ENCODE measurements at regions not wholly inside any gene's neighbourhood (a gene's known extent, or its start where the extent isn't known, plus 50 kb on each side); places are given as distances from the start of the nearest gene placed in this dataset.

- Mint-ChIP-seq H3K9me3 (peaks cover 1% of the 10 kb centered on the region in 2 donors), H3K4me1 (ENCODE audit: low read depth) (no peaks in the 10 kb centered on the region), H3K36me3 (ENCODE audit: insufficient read depth in 2 of 2) (no peaks in the 10 kb centered on the region), H3K4me3 (no peak overlapping the region), H3K27me3 (ENCODE audit: low read depth) (no peaks in the 10 kb centered on the region), H3K27ac (no peak overlapping the region)
- DNase-seq (no peak), ATAC-seq (replicated peaks in 1 of 2) (no peak)
Measured at GRCh38 chr14:101109981-101110728, 206.6 kb upstream of the RTL1 start.

GRCh38 chr14:101110729-101111619, 207.5 kb upstream of the RTL1 start:
- DNase-seq, result no peak
- Mint-ChIP-seq H3K4me1 (ENCODE audit: low read depth) (no peaks in the 10 kb centered on the region), H3K27ac (no peak overlapping the region), H3K36me3 (ENCODE audit: insufficient read depth in 2 of 2) (no peaks in the 10 kb centered on the region), H3K9me3 (peaks cover 1% of the 10 kb centered on the region in 2 donors), H3K4me3 (no peak overlapping the region), H3K27me3 (ENCODE audit: low read depth) (no peaks in the 10 kb centered on the region)
- ATAC-seq (replicated peaks in 1 of 2), result no peak

GRCh38 chr14:101111620-101112290, 208.2 kb upstream of the RTL1 start:
- no peak for ATAC-seq (replicated peaks in 1 of 2)
- H3K27ac Mint-ChIP-seq, result no peak overlapping the region
- H3K36me3 Mint-ChIP-seq (ENCODE audit: insufficient read depth in 2 of 2), result no peaks in the 10 kb centered on the region
- no peaks in the 10 kb centered on the region for H3K4me1 Mint-ChIP-seq (ENCODE audit: low read depth)
- no peak overlapping the region for H3K4me3 Mint-ChIP-seq
- H3K27me3 Mint-ChIP-seq (ENCODE audit: low read depth), result no peaks in the 10 kb centered on the region
- peaks cover 0 to under 1% of the 10 kb centered on the region in 2 donors for H3K9me3 Mint-ChIP-seq
- no peak for DNase-seq

GRCh38 chr14:101112351-101113107, 209.0 kb upstream of the RTL1 start:
- Mint-ChIP-seq H3K9me3 (no peaks in the 10 kb centered on the region), H3K27me3 (ENCODE audit: low read depth) (peaks cover 2% of the 10 kb centered on the region), H3K36me3 (ENCODE audit: insufficient read depth in 2 of 2) (no peaks in the 10 kb centered on the region), H3K27ac (no peak overlapping the region), H3K4me1 (ENCODE audit: low read depth) (no peaks in the 10 kb centered on the region), H3K4me3 (no peak overlapping the region)
- DNase-seq (no peak), ATAC-seq (replicated peaks in 1 of 2) (no peak)

- Mint-ChIP-seq H3K36me3 (ENCODE audit: insufficient read depth in 2 of 2) (no peaks in the 10 kb centered on the region), H3K9me3 (no peaks in the 10 kb centered on the region), H3K4me1 (ENCODE audit: low read depth) (no peaks in the 10 kb centered on the region), H3K4me3 (no peak overlapping the region), H3K27ac (no peak overlapping the region), H3K27me3 (ENCODE audit: low read depth) (peaks cover 5% of the 10 kb centered on the region)
- DNase-seq, result no peak
- no peak for ATAC-seq (replicated peaks in 1 of 2)
Measured at GRCh38 chr14:101113108-101113612, 209.6 kb upstream of the RTL1 start.

GRCh38 chr14:101113835-101114725, 210.6 kb upstream of the RTL1 start:
- peaks cover 2% of the 10 kb centered on the region for H3K4me1 Mint-ChIP-seq (ENCODE audit: low read depth)
- H3K36me3 Mint-ChIP-seq (ENCODE audit: insufficient read depth in 2 of 2), result no peaks in the 10 kb centered on the region
- no peak for DNase-seq
- no peak overlapping the region for H3K4me3 Mint-ChIP-seq
- ATAC-seq (replicated peaks in 1 of 2), result no peak
- H3K27me3 Mint-ChIP-seq (ENCODE audit: low read depth), result peaks cover 8% of the 10 kb centered on the region
- no peaks in the 10 kb centered on the region for H3K9me3 Mint-ChIP-seq
- H3K27ac Mint-ChIP-seq, result no peak overlapping the region

- ATAC-seq (replicated peaks in 1 of 2), result no peak
- peaks cover 6% of the 10 kb centered on the region for H3K4me1 Mint-ChIP-seq (ENCODE audit: low read depth)
- no peak overlapping the region for H3K27ac Mint-ChIP-seq
- no peaks in the 10 kb centered on the region for H3K36me3 Mint-ChIP-seq (ENCODE audit: insufficient read depth in 2 of 2)
- no peak for DNase-seq
- no peak overlapping the region for H3K4me3 Mint-ChIP-seq
- H3K27me3 Mint-ChIP-seq (ENCODE audit: low read depth), result peaks cover 11% of the 10 kb centered on the region
- H3K9me3 Mint-ChIP-seq, result no peaks in the 10 kb centered on the region
Measured at GRCh38 chr14:101114726-101115515, 211.4 kb upstream of the RTL1 start.

- no peak for DNase-seq
- ATAC-seq (replicated peaks in 1 of 2), result no peak
- Mint-ChIP-seq H3K9me3 (no peaks in the 10 kb centered on the region), H3K27ac (no peak overlapping the region), H3K27me3 (ENCODE audit: low read depth) (peaks cover 11% of the 10 kb centered on the region), H3K4me1 (ENCODE audit: low read depth) (peaks cover 14% of the 10 kb centered on the region), H3K36me3 (ENCODE audit: insufficient read depth in 2 of 2) (no peaks in the 10 kb centered on the region), H3K4me3 (no peak overlapping the region)
Measured at GRCh38 chr14:101115652-101116051, 212.1 kb upstream of the RTL1 start.

- no peaks in the 10 kb centered on the region for H3K36me3 Mint-ChIP-seq (ENCODE audit: insufficient read depth in 2 of 2)
- H3K4me1 Mint-ChIP-seq (ENCODE audit: low read depth), result peaks cover 18% of the 10 kb centered on the region
- no peak overlapping the region for H3K27ac Mint-ChIP-seq
- no peak for ATAC-seq (replicated peaks in 1 of 2)
- H3K9me3 Mint-ChIP-seq, result no peaks in the 10 kb centered on the region
- H3K27me3 Mint-ChIP-seq (ENCODE audit: low read depth), result peaks cover 11% of the 10 kb centered on the region
- no peak overlapping the region for H3K4me3 Mint-ChIP-seq
- no peak for DNase-seq
Measured at GRCh38 chr14:101116065-101116464, 212.5 kb upstream of the RTL1 start.

GRCh38 chr14:101116486-101117130, 213.1 kb upstream of the RTL1 start:
- no peaks in the 10 kb centered on the region for H3K36me3 Mint-ChIP-seq (ENCODE audit: insufficient read depth in 2 of 2)
- DNase-seq (no peak), ATAC-seq (replicated peaks in 1 of 2) (no peak)
- H3K4me1 Mint-ChIP-seq (ENCODE audit: low read depth), result peaks cover 23% of the 10 kb centered on the region
- H3K27ac Mint-ChIP-seq, result no peak overlapping the region
- peaks cover 11% of the 10 kb centered on the region for H3K27me3 Mint-ChIP-seq (ENCODE audit: low read depth)
- H3K9me3 Mint-ChIP-seq, result no peaks in the 10 kb centered on the region
- no peak overlapping the region for H3K4me3 Mint-ChIP-seq

GRCh38 chr14:101117543-101117942, 214.0 kb upstream of the RTL1 start:
- Mint-ChIP-seq H3K36me3 (ENCODE audit: insufficient read depth in 2 of 2) (no peaks in the 10 kb centered on the region), H3K9me3 (no peaks in the 10 kb centered on the region), H3K27me3 (ENCODE audit: low read depth) (peaks cover 11% of the 10 kb centered on the region), H3K27ac (no peak overlapping the region), H3K4me1 (ENCODE audit: low read depth) (peaks cover 24% of the 10 kb centered on the region), H3K4me3 (no peak overlapping the region)
- ATAC-seq (replicated peaks in 1 of 2) (no peak), DNase-seq (no peak)

Data from activated T-cell treated with anti-CD3 and anti-CD28 coated beads, Interleukin-2, amount 50 U/mL, for 72 hours (primary cell).